ENCODE measurements at regions not wholly inside any gene's neighbourhood (a gene's known extent, or its start where the extent isn't known, plus 50 kb on each side); places are given as distances from the start of the nearest gene placed in this dataset.

DNA sequence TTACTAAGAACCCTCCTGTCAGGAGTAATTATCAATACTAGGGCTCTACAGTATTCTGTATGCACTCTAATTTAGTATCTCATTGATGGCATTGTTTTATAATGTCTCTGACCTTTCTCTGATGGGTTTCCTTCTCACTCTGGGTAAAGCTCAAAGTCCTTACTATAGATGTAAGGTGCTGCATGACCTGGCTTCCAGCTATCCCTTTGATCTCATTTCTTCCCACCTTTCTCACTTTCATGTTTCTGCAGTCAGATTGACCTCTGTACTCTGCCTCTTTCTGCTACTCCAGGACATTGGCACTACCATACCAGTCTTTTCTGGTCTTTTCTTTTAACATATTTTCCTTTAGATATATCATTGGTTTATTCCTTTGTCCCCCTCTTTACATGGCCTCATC lies 2332.8 kb upstream of the C9orf72 start:
- Histone ChIP-seq H3K4me1 (no peaks in the 10 kb centered on the region), H3K36me3 (no peaks in the 10 kb centered on the region), H3K4me3 (replicated peaks in 1 of 3) (no peak overlapping the region), H3K9me3 (no peaks in the 10 kb centered on the region), H3K27ac (no peak overlapping the region), H3K27me3 (no peaks in the 10 kb centered on the region)
- intact Hi-C loops (cut with DNase I): no loop called here
- TF ChIP-seq, protein P1, sequence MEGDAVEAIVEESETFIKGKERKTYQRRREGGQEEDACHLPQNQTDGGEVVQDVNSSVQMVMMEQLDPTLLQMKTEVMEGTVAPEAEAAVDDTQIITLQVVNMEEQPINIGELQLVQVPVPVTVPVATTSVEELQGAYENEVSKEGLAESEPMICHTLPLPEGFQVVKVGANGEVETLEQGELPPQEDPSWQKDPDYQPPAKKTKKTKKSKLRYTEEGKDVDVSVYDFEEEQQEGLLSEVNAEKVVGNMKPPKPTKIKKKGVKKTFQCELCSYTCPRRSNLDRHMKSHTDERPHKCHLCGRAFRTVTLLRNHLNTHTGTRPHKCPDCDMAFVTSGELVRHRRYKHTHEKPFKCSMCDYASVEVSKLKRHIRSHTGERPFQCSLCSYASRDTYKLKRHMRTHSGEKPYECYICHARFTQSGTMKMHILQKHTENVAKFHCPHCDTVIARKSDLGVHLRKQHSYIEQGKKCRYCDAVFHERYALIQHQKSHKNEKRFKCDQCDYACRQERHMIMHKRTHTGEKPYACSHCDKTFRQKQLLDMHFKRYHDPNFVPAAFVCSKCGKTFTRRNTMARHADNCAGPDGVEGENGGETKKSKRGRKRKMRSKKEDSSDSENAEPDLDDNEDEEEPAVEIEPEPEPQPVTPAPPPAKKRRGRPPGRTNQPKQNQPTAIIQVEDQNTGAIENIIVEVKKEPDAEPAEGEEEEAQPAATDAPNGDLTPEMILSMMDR (IDR thresholded peaks at IDR 0.05): no peak
- no peak for TF ChIP-seq POLR2A (IDR thresholded peaks at IDR 0.05)
- DNase-seq: no peak

DNA sequence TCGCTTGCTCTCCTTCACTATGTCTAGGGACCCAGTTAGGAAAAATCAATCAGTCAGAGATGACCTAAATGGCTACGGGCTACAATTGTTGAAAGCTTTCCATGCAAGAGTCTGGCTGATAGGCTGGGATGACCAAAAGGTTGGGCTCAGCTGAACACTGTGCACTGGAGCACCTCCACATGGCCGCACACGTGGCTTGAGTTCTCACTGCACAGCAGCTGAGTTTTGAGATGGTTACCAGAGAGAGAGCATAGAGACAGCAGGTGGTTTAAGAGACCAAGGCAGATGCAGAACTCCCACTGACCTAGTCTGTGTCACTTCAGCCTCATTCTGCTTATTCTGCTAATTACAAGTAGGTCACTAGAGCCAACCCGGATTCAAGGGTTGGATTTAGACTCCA lies 2354.8 kb upstream of the C9orf72 start:
- no peak for TF ChIP-seq POLR2A (IDR thresholded peaks at IDR 0.05)
- TF ChIP-seq, protein P1 (IDR thresholded peaks at IDR 0.05): no peak
- no peaks in the 10 kb centered on the region for H3K36me3 ChIP-seq
- intact Hi-C loops (cut with DNase I): no loop called here
- WGBS, 2 donors: 81 to 84% methylated on average over 5 of the region's 5 CpGs
- no peak overlapping the region for H3K4me3 ChIP-seq (replicated peaks in 1 of 3)
- H3K27me3 ChIP-seq: no peaks in the 10 kb centered on the region
- DNase-seq: no peak
- H3K4me1 ChIP-seq: no peaks in the 10 kb centered on the region
- H3K27ac ChIP-seq: no peak overlapping the region
- H3K9me3 ChIP-seq: no peaks in the 10 kb centered on the region

DNA sequence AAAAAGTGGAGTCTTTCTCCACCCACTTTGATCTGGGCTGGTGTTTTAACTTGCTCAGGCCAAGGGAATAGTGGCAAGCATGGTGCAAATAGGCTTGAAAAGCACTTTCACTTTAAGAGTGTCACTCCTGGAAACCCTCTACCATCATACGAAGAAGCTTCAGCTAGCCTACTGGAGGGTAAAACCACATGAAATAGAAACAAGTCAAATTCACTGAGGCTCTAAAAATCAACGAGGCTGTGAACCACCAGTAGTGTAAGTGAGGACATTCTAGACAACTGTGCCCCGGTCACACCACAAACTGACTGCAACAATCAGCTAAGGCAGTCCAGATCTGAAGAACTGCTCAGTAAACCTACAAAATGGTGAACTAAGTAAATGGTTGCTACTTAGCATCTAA lies 2366.3 kb upstream of the C9orf72 start:
- Histone ChIP-seq H3K4me3 (replicated peaks in 1 of 3) (no peak overlapping the region), H3K27me3 (no peaks in the 10 kb centered on the region), H3K36me3 (no peaks in the 10 kb centered on the region), H3K9me3 (no peaks in the 10 kb centered on the region), H3K4me1 (no peaks in the 10 kb centered on the region), H3K27ac (no peak overlapping the region)
- 54 to 57% methylated on average over 3 of the region's 3 CpGs for WGBS, 2 donors
- intact Hi-C loops (cut with DNase I): no loop called here
- TF ChIP-seq, protein P1 (IDR thresholded peaks at IDR 0.05): no peak
- TF ChIP-seq POLR2A (IDR thresholded peaks at IDR 0.05): no peak
- DNase-seq: no peak

DNA sequence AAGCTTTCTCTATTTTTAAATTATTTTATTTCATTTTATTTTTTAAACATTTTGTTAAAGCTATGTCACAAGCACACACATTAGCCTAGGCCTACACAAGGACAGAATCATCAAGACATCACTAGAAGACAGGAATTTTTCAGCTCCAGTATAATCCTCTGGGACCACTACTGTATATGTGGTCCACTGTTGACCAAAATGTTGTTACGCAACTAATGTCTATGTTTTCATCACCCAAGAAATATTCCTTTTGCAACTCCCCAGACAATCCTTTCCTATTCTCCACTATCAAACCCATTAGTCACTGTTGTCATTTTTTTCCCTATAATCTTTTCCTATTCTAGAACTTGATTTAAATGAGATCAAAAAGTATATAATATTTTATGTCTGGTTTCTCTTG lies 2371.7 kb upstream of the C9orf72 start:
- intact Hi-C loops (cut with DNase I): no loop called here
- 91 to 95% methylated on average over 1 of the region's 1 CpG for WGBS, 2 donors

DNA sequence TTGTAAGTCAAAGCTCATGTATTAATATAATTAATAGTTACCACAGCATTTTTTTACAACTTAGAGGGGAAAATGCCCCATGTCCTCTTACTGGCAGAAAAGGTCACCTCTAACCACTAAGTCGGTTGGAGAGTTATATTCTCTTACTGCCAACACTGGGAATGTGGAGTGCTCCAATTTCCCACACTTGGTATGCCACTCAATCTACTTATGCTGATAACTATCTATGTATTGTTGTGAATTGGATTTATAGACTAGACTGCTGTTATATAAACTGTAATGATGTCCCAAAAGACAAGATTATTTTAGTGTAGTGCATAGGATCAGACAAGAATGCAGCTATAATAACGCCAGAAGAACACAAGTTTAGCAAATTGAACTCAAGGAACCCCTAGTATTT lies 2385.2 kb upstream of the C9orf72 start:
- Histone ChIP-seq H3K27me3 (no peaks in the 10 kb centered on the region), H3K9me3 (no peaks in the 10 kb centered on the region), H3K27ac (no peak overlapping the region), H3K36me3 (no peaks in the 10 kb centered on the region), H3K4me1 (no peaks in the 10 kb centered on the region), H3K4me3 (replicated peaks in 1 of 3) (no peak overlapping the region)
- intact Hi-C loops (cut with DNase I): no loop called here
- no peak for DNase-seq
- WGBS, 2 donors: 35 to 38% methylated on average over 2 of the region's 2 CpGs
- TF ChIP-seq POLR2A (IDR thresholded peaks at IDR 0.05): no peak
- TF ChIP-seq, protein P1 (IDR thresholded peaks at IDR 0.05): no peak

More for the DNA sequence above, 2371.7 kb upstream of the C9orf72 start:
- no peaks in the 10 kb centered on the region for H3K9me3 ChIP-seq
- no peaks in the 10 kb centered on the region for H3K36me3 ChIP-seq
- TF ChIP-seq, protein P1 (IDR thresholded peaks at IDR 0.05): no peak
- no peak for TF ChIP-seq POLR2A (IDR thresholded peaks at IDR 0.05)
- H3K4me3 ChIP-seq (replicated peaks in 1 of 3): no peak overlapping the region
- DNase-seq: no peak
- H3K4me1 ChIP-seq: no peaks in the 10 kb centered on the region
- H3K27me3 ChIP-seq: no peaks in the 10 kb centered on the region
- no peak overlapping the region for H3K27ac ChIP-seq

Measured in thyroid gland (tissue), 4 donors.